ENCODE measurements at regions not wholly inside any gene's neighbourhood (a gene's known extent, or its start where the extent isn't known, plus 50 kb on each side); places are given as distances from the start of the nearest gene placed in this dataset.

GRCh38 chr12:107291018-107291417 is 197.7 kb upstream of the CRY1 start:
- no peak overlapping the region for H3K23ac ChIP-seq (ENCODE audit: insufficient read length)
- no peak for DNase-seq (ENCODE audit: low read depth in 1 of 2, low spot score in 2 of 2)
- no peak overlapping the region for H2BK20ac ChIP-seq (ENCODE audit: low read length)
- H3K9me3 ChIP-seq (ENCODE audit: insufficient read depth in 2 of 2, low read depth in 1 of 2, low read length in 1 of 2), result no peaks in the 10 kb centered on the region
- no peaks in the 10 kb centered on the region; a peak in 1 of 7 replicates for H3K4me1 ChIP-seq (replicated peaks in 1 of 4; ENCODE audit: control insufficient read depth in 3 of 4, insufficient read depth in 4 of 4, low read length in 3 of 4)
- no peak overlapping the region for H3K27ac ChIP-seq (ENCODE audit: low read depth, low read length)
- no peak overlapping the region for H2BK5ac ChIP-seq (ENCODE audit: low read depth, low read length)
- no peak overlapping the region for H4K8ac ChIP-seq (ENCODE audit: extremely low read depth, insufficient read depth, low read length)
- no peak overlapping the region for H2BK12ac ChIP-seq (ENCODE audit: low read depth, low read length)
- H2BK120ac ChIP-seq (replicated peaks; ENCODE audit: low read depth, low read length), result no peak overlapping the region
- H2AK5ac ChIP-seq (ENCODE audit: low read depth, low read length), result no peak overlapping the region
- no peaks in the 10 kb centered on the region for H4K20me1 ChIP-seq (replicated peaks in 1 of 2; ENCODE audit: control insufficient read depth in 1 of 2, insufficient read depth in 2 of 2, low read length in 2 of 2)
- POLR2A ChIA-PET (ENCODE audit: partially characterized antibody), result no interaction called here
- H3K36me3 ChIP-seq (ENCODE audit: control insufficient read depth in 2 of 4, insufficient read depth in 4 of 4, low read length in 3 of 4), result no peaks in the 10 kb centered on the region
- H3K23me2 ChIP-seq (ENCODE audit: low read depth, low read length), result no peaks in the 10 kb centered on the region
- H3K14ac ChIP-seq (ENCODE audit: insufficient read length), result no peak overlapping the region
- no peak overlapping the region for H2BK15ac ChIP-seq (ENCODE audit: low read length)
- H4K91ac ChIP-seq (replicated peaks; ENCODE audit: insufficient read length, low read length), result no peak overlapping the region
- 92% methylated on average over 7 of the region's 7 CpGs; no CpG with 5 or more reads in 1 of the 2 experiments for WGBS, 2 experiments (ENCODE audit: extremely low coverage in 1 of 2, insufficient coverage in 1 of 2, insufficient read length in 1 of 2, insufficient replicate concordance in 2 of 2, low coverage in 1 of 2, low lambda C conversion rate in 2 of 2, missing lambda C conversion rate in 1 of 2)
- H3K27me3 ChIP-seq (replicated peaks in 1 of 4; ENCODE audit: control insufficient read depth in 3 of 4, extremely low read depth in 1 of 4, insufficient read depth in 3 of 4, low read length in 3 of 4), result no peaks in the 10 kb centered on the region
- H3K18ac ChIP-seq (ENCODE audit: extremely low read depth, low read length), result no peak overlapping the region
- H3K4me2 ChIP-seq (ENCODE audit: insufficient read depth in 1 of 2, low read depth in 2 of 2, low read length in 2 of 2), result no peak overlapping the region
- no peaks in the 10 kb centered on the region for H3K79me2 ChIP-seq (ENCODE audit: control insufficient read depth in 1 of 2, insufficient read depth in 2 of 2, low read length in 2 of 2)
- H2AFZ ChIP-seq (ENCODE audit: low read length), result no peak overlapping the region
- no peak overlapping the region for H3K4ac ChIP-seq (replicated peaks; ENCODE audit: insufficient read length, low read depth, low read length)
- H3K4me3 ChIP-seq (ENCODE audit: extremely low read depth in 1 of 4, insufficient read depth in 2 of 4, low read depth in 3 of 4, low read length in 4 of 4), result no peak overlapping the region
- no peak overlapping the region for H3K56ac ChIP-seq (replicated peaks; ENCODE audit: insufficient read length, low read depth, low read length)
- CTCF ChIA-PET (ENCODE audit: partially characterized antibody), result interaction anchor here (1.0 kb wide), 1 partner anchor 115 kb away, joined by 3 read pairs; no protein-coding TSS in a partner anchor
- FAIRE-seq, result no peak
- H3K79me1 ChIP-seq (ENCODE audit: low read depth, low read length), result no peaks in the 10 kb centered on the region
- no peak overlapping the region for H4K5ac ChIP-seq (ENCODE audit: insufficient read length, low read depth, low read length)
- no peak overlapping the region for H3K9ac ChIP-seq (replicated peaks in 1 of 4; ENCODE audit: extremely low read depth in 1 of 4, low read depth in 3 of 4, low read length in 3 of 4)
- TF ChIP-seq JUN (IDR thresholded peaks at IDR 0.05; ENCODE audit: low read depth, low read length), result no peak
- TF ChIP-seq KDM1A (IDR thresholded peaks at IDR 0.05; ENCODE audit: borderline replicate concordance, low read length), result no peak
- no peak for TF ChIP-seq KDM4A (IDR thresholded peaks at IDR 0.05; ENCODE audit: low read depth, low read length, severe bottlenecking)
- TF ChIP-seq SIN3A (conservative IDR thresholded peaks at IDR 0.05 in 1 of 2, IDR thresholded peaks at IDR 0.05 in 1 of 2; ENCODE audit: low read depth in 1 of 2, low read length in 2 of 2), result no peak
- no peak for TF ChIP-seq CTCF (IDR thresholded peaks at IDR 0.05; ENCODE audit: control extremely low read depth in 1 of 3, insufficient read depth in 1 of 3, low read depth in 1 of 3, low read length in 3 of 3)
- no peak for TF ChIP-seq HDAC2 (IDR thresholded peaks at IDR 0.05; ENCODE audit: borderline replicate concordance in 1 of 2, low read depth in 2 of 2, low read length in 2 of 2)
- TF ChIP-seq ATF3 (IDR thresholded peaks at IDR 0.05; ENCODE audit: insufficient read depth, low read depth, low read length), result no peak
- TF ChIP-seq TEAD4 (IDR thresholded peaks at IDR 0.05; ENCODE audit: low read depth, low read length), result no peak
- TF ChIP-seq BCL11A (IDR thresholded peaks at IDR 0.05; ENCODE audit: low read depth in 2 of 2, low read length in 2 of 2), result no peak
- TF ChIP-seq SRF (IDR thresholded peaks at IDR 0.05; ENCODE audit: low read depth, low read length), result no peak
- no peak for TF ChIP-seq EGR1 (IDR thresholded peaks at IDR 0.05; ENCODE audit: borderline replicate concordance, low read depth, low read length)

All from H1 (cell line).